ENCODE measurements at regions not wholly inside any gene's neighbourhood (a gene's known extent, or its start where the extent isn't known, plus 50 kb on each side); places are given as distances from the start of the nearest gene placed in this dataset.

DNA sequence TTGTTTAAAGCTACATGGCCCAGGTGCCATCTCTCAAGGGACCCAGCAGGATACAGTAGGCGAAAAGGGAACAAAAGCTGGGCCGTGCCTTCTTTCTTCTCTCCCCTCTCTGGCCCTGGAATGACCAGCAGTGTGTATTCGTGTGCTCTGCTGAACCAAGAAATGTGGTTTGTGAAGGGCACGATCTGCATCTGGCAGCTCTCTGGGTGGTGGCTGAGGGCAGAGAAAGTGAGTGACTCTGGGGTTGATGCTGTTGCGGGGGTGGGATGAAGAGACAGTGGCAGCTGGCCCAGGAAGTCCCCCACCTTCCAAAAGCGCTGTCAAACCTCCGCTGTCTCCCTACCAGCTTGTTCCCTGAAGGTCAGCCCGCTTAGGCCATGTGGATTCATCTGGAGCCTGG is 88.3 kb downstream of the CLDN34 start:
- Mint-ChIP-seq H3K4me1 (peaks cover 25% of the 10 kb centered on the region), H3K9me3 (no peaks in the 10 kb centered on the region), H3K4me3 (no peak overlapping the region), H3K36me3 (ENCODE audit: low read depth) (no peaks in the 10 kb centered on the region), H3K27ac (no peak overlapping the region), H3K27me3 (no peaks in the 10 kb centered on the region)
- DNase-seq: no peak
- no peak for ATAC-seq

DNA sequence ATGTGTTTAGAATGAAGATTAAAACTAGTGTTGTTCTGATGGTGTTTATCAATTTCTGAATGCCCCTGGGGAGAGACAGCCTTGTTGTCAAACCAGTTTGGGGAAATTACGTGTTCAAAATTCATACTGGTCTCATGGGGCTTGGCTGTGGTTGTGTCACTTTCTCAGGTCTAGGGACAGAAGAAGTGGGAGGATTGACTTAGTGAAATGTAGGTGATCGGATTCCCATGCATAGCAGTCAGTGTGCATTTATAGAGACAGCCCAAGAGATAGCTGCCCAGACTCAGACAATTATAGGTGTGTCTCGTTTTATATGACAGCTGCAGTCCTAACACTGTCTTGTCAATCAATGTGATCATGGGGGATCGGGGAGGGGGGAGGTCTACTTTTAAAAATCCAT is 94.4 kb upstream of the CLCN4 start:
- Mint-ChIP-seq H3K27me3 (no peaks in the 10 kb centered on the region), H3K36me3 (ENCODE audit: low read depth) (no peaks in the 10 kb centered on the region), H3K27ac (no peak overlapping the region), H3K9me3 (no peaks in the 10 kb centered on the region), H3K4me1 (peaks cover 11% of the 10 kb centered on the region), H3K4me3 (no peak overlapping the region)
- DNase-seq: no peak
- no peak for ATAC-seq

DNA sequence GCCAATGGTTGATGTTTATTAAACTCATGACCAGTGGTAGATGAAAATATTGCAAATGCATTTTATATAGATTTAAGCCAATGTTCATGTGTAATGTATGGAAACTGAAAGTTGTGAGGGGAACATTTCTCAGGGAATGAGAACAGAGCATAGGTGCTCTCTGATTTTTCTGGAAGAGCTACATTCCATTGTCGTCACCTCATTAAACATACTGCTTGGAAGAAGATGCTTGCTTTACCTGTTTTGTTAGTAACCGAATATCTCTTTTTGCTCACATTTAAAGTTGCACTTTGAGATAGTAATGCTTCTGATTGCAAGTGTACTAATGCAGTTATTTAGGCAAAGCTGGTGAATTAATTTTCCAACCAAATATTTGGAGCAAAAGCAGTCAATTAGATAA is 93.8 kb upstream of the CLCN4 start:
- Mint-ChIP-seq H3K27me3 (no peaks in the 10 kb centered on the region), H3K4me1 (peaks cover 11% of the 10 kb centered on the region), H3K4me3 (no peak overlapping the region), H3K27ac (no peak overlapping the region), H3K9me3 (no peaks in the 10 kb centered on the region), H3K36me3 (ENCODE audit: low read depth) (peaks cover 5% of the 10 kb centered on the region)
- no peak for ATAC-seq
- DNase-seq: no peak

DNA sequence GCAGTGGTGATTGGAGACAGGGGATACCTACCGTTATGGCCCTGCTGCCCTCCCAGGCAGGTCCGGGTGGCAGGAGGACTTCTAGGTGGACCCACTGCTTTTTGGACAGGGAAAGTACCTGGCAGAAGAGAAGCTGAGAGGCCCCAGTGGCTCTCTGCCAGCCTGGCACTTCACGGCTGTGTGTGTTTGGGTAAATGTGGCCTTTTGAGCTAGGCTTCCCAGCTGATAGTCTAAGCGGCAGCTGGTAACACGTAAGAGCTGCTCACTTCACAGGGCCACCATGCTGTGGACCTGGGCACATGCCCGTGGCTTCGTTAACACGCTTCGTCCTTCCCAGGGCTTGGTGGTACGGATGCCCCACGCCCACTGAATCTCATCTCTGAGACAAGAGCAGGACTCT is 92.0 kb upstream of the CLCN4 start:
- Mint-ChIP-seq H3K36me3 (ENCODE audit: low read depth) (peaks cover 5% of the 10 kb centered on the region), H3K27me3 (no peaks in the 10 kb centered on the region), H3K4me1 (peaks cover 8% of the 10 kb centered on the region), H3K27ac (no peak overlapping the region), H3K4me3 (no peak overlapping the region), H3K9me3 (no peaks in the 10 kb centered on the region)
- ATAC-seq: no peak
- no peak for DNase-seq

DNA sequence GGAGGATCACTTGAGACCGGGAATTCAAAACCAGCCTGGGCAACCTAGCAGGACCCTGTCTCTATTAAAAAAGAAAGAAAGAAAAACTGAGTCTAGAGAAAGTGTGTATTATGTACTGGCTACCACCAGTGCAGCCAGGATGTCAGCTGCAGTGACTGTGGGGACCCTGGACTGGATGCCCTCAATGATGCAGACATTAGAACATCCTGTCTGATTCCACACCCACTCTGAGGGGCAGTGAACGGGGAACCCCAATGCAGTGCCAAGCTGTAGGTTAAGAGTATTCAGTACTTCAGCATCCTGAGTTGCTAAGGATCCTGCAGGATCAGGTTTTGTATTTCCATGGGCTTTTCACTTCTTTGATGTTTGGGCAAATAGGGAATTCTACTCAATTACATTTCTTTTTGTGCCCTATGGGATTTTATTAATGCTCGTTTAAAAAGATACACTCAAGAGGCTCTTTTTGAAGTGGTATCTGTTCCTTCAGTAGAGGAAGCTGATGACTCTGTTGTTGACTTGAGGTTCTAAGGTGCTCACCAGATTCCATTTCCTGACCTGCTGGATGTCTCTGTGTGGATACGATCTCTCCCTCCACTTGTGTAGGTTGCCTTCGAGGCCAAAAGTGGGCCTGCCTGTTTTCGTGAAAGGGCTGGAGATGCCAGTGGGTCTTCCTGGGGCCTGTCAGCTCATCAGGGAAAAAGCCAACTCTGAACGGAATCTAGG is 85.9 kb upstream of the CLCN4 start:
- no peak overlapping the region for H3K27ac Mint-ChIP-seq
- no peaks in the 10 kb centered on the region for H3K27me3 Mint-ChIP-seq
- H3K4me3 Mint-ChIP-seq: no peak overlapping the region
- no peak for ATAC-seq
- peaks cover 5% of the 10 kb centered on the region for H3K36me3 Mint-ChIP-seq (ENCODE audit: low read depth)
- no peak for DNase-seq
- H3K9me3 Mint-ChIP-seq: no peaks in the 10 kb centered on the region
- peaks cover 11% of the 10 kb centered on the region for H3K4me1 Mint-ChIP-seq

- Mint-ChIP-seq H3K4me1 (peaks cover 11% of the 10 kb centered on the region), H3K27me3 (no peaks in the 10 kb centered on the region), H3K4me3 (no peak overlapping the region), H3K27ac (no peak overlapping the region), H3K36me3 (ENCODE audit: low read depth) (peaks cover 5% of the 10 kb centered on the region), H3K9me3 (no peaks in the 10 kb centered on the region)
- DNase-seq: no peak
- ATAC-seq: no peak
Measured at GRCh38 chrX:10071451-10072144, 85.2 kb upstream of the CLCN4 start.

GRCh38 chrX:10072786-10073568 is 83.8 kb upstream of the CLCN4 start:
- Mint-ChIP-seq H3K27ac (no peak overlapping the region), H3K36me3 (ENCODE audit: low read depth) (no peaks in the 10 kb centered on the region), H3K9me3 (no peaks in the 10 kb centered on the region), H3K4me3 (no peak overlapping the region), H3K27me3 (no peaks in the 10 kb centered on the region), H3K4me1 (peaks cover 20% of the 10 kb centered on the region)
- DNase-seq: no peak
- ATAC-seq: no peak

- no peaks in the 10 kb centered on the region for H3K36me3 Mint-ChIP-seq (ENCODE audit: low read depth)
- H3K27me3 Mint-ChIP-seq: no peaks in the 10 kb centered on the region
- no peak overlapping the region for H3K4me3 Mint-ChIP-seq
- DNase-seq: no peak
- no peak for ATAC-seq
- no peaks in the 10 kb centered on the region for H3K9me3 Mint-ChIP-seq
- H3K27ac Mint-ChIP-seq: no peak overlapping the region
- peaks cover 23% of the 10 kb centered on the region for H3K4me1 Mint-ChIP-seq
Measured at GRCh38 chrX:10073671-10074070, 83.1 kb upstream of the CLCN4 start.

GRCh38 chrX:10074241-10074941 is 82.4 kb upstream of the CLCN4 start:
- H3K4me3 Mint-ChIP-seq: no peak overlapping the region
- H3K27ac Mint-ChIP-seq: no peak overlapping the region
- H3K4me1 Mint-ChIP-seq: peaks cover 23% of the 10 kb centered on the region
- H3K27me3 Mint-ChIP-seq: no peaks in the 10 kb centered on the region
- ATAC-seq: no peak
- DNase-seq: no peak
- peaks cover under 1% of the 10 kb centered on the region for H3K36me3 Mint-ChIP-seq (ENCODE audit: low read depth)
- no peaks in the 10 kb centered on the region for H3K9me3 Mint-ChIP-seq

DNA sequence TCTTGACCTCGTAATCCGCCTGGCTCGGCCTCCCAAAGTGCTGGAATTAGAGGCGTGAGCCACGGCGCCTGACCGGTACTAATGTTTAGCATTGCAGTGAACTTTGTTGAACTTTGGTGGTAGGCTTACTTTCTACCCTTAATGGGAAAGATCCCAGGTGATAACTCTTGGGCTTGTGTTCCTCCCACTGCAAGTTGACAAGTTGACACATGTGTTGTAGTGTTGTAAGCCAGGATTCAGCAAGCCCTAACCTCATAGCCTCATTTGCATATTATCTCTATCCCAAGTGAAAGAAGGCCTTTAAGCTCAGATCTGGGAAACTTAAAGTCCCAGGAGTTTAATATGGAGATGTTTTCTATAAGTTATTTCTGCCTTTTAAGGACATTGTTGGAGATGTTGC is 80.0 kb upstream of the CLCN4 start:
- H3K9me3 Mint-ChIP-seq: no peaks in the 10 kb centered on the region
- peaks cover 6% of the 10 kb centered on the region for H3K36me3 Mint-ChIP-seq (ENCODE audit: low read depth)
- H3K27me3 Mint-ChIP-seq: no peaks in the 10 kb centered on the region
- DNase-seq (no peak), ATAC-seq (no peak)
- H3K4me3 Mint-ChIP-seq: no peak overlapping the region
- peaks cover 11% of the 10 kb centered on the region for H3K4me1 Mint-ChIP-seq
- no peak overlapping the region for H3K27ac Mint-ChIP-seq

DNA sequence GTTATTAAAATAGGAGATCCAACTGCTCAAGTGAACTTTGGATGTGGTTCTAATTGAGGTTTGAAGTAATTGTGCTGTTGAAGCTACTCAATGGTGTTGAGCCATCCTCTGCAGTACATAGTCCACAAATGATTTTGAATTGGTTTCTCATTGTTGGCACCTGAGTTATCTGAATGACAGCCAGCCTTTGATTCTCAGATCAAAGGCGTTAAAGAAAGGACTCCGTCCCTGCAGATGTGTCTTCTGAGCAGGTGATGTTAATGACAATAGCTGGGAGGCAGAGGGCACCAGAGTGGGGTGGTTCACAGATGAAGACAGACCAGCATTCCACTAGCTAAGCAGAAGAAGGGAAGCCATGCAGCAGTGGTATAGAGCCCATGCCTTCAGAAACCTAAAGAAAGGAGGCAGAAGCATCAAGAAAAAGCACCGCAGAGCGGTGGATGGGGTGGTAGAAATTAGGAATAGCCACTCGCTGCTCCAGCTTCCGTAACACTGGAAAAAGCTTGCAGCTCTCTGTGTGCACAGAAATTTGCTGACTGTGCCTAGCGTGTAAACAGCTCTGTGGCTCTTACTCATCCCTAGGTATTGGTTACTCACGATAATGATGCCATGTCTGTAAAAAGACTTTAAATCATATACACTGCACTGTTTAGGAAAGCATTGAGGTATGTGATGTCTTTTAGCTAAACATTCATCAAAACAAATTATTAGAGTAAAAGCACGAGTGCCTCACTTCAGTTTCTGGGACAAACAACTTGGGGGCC is 79.2 kb upstream of the CLCN4 start:
- Mint-ChIP-seq H3K9me3 (no peaks in the 10 kb centered on the region), H3K27me3 (no peaks in the 10 kb centered on the region), H3K36me3 (ENCODE audit: low read depth) (peaks cover 6% of the 10 kb centered on the region), H3K27ac (no peak overlapping the region), H3K4me3 (no peak overlapping the region), H3K4me1 (peaks cover 18% of the 10 kb centered on the region)
- no peak for DNase-seq
- ATAC-seq: no peak

- Mint-ChIP-seq H3K9me3 (no peaks in the 10 kb centered on the region), H3K4me1 (peaks cover 24% of the 10 kb centered on the region), H3K27ac (no peak overlapping the region), H3K27me3 (no peaks in the 10 kb centered on the region), H3K4me3 (no peak overlapping the region), H3K36me3 (ENCODE audit: low read depth) (peaks cover 6% of the 10 kb centered on the region)
- DNase-seq: no peak
- no peak for ATAC-seq
Measured at GRCh38 chrX:10078266-10078665, 78.5 kb upstream of the CLCN4 start.

DNA sequence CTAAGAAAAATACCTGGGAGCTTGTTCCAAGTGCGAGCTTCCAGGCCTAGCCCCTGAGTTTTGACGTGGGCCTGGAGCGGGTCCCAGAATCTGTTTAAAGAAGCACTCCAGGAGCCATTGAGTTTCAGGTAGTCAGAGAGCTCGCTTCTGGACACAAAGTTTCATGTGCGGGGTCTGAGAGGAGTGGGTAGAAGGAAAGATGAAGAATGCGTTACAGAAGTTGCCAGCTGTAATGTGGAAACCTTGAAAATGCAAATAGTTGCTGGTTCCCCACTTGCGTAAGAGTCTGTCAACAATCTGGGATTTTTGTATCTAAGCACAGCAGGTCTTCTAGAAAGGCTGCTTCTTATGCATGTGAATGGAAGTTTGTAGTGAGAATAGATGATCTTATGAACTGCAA is 77.5 kb upstream of the CLCN4 start:
- Mint-ChIP-seq H3K4me3 (no peak overlapping the region), H3K36me3 (ENCODE audit: low read depth) (peaks cover 6% of the 10 kb centered on the region), H3K4me1 (peaks cover 34% of the 10 kb centered on the region), H3K9me3 (no peaks in the 10 kb centered on the region), H3K27me3 (no peaks in the 10 kb centered on the region), H3K27ac (no peak overlapping the region)
- ATAC-seq (no peak), DNase-seq (no peak)

DNA sequence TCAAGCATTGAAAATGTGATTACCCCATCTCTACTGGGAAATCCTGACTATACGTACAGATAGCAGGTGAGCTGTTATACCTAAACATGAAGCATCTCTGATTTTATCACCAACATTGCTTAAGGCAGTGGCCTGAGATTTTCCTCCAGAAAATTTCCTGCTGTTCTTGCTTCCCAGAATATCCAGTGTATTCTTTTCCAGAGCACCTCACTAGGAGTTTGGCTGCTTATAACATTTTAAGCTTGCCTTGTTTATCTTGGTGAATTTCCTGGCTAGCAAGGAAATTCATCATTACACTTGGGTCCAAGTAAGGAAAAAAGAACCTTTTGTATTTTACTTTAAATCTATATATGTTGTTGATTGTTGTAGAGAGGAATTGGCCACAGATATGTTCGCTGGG is 73.0 kb upstream of the CLCN4 start:
- Mint-ChIP-seq H3K36me3 (ENCODE audit: low read depth) (peaks cover 6% of the 10 kb centered on the region), H3K4me3 (no peak overlapping the region), H3K4me1 (peaks cover 58% of the 10 kb centered on the region), H3K27ac (no peak overlapping the region), H3K9me3 (no peaks in the 10 kb centered on the region), H3K27me3 (no peaks in the 10 kb centered on the region)
- ATAC-seq: no peak
- DNase-seq: no peak
